ENCODE measurements at regions not wholly inside any gene's neighbourhood (a gene's known extent, or its start where the extent isn't known, plus 50 kb on each side); places are given as distances from the start of the nearest gene placed in this dataset.

DNA sequence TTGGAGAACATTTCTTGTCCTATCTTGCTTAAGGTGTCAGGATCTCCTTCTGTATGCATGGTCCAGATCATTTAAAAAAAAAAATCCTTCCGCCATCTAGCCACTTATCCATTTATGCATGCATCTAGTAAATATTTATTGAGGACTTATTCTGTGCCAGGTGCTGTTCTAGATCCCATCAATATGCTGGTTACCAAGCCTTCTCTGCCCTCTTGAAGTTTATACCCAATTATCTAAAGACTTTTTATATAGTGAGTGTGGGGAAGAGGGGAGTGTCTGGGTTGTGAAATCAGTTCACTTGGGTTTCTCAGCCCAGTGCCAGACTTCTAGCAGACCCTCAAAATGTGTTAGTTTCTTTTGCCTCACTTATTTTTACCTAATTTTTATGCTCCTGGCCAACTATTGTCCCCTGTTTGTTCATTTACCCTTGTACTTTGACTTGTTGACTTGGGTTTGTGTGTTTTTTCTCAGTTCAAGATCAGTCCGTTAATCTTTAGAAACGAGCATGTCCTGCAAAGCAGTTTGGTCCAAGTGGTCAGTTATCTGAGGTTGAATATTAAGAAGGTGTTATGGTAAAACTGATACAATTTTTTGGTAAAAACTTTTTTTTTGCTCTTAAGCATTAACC is 488.9 kb downstream of the PCNX1 start:
- Histone ChIP-seq H2BK12ac (ENCODE audit: low read length) (no peak overlapping the region), H3K36me3 (ENCODE audit: control insufficient read depth in 1 of 2, insufficient read depth in 2 of 2, low read length in 2 of 2) (no peaks in the 10 kb centered on the region), H2AFZ (ENCODE audit: insufficient read depth, low read length, poor library complexity) (no peak overlapping the region), H2BK5ac (ENCODE audit: low read depth, low read length, poor library complexity) (no peak overlapping the region), H2BK120ac (ENCODE audit: insufficient read depth, low read length, poor library complexity) (no peak overlapping the region), H3K9ac (ENCODE audit: low read length) (no peak overlapping the region), H3K14ac (ENCODE audit: low read length) (no peak overlapping the region), H3K18ac (ENCODE audit: low read length) (no peak overlapping the region), H4K91ac (ENCODE audit: low read depth, low read length) (no peak overlapping the region), H3K23ac (ENCODE audit: low read length) (no peak overlapping the region), H4K8ac (ENCODE audit: low read depth, low read length) (no peak overlapping the region), H3K27ac (ENCODE audit: low read depth, low read length) (no peak overlapping the region), H4K12ac (ENCODE audit: low read depth, low read length) (no peak overlapping the region), H3K4me1 (ENCODE audit: control insufficient read depth in 1 of 2, insufficient read depth in 2 of 2, low read length in 2 of 2) (no peaks in the 10 kb centered on the region), H3K27me3 (ENCODE audit: insufficient read depth, low read length) (no peaks in the 10 kb centered on the region), H3K4ac (ENCODE audit: low read depth, low read length) (no peak overlapping the region), H3K4me2 (ENCODE audit: low read length) (no peak overlapping the region), H3K79me1 (ENCODE audit: low read length) (no peaks in the 10 kb centered on the region), H2AK5ac (ENCODE audit: low read length) (no peak overlapping the region), H3K9me3 (ENCODE audit: insufficient read depth, low read depth, low read length) (no peaks in the 10 kb centered on the region), H3K79me2 (ENCODE audit: control insufficient read depth, insufficient read depth, low read length, poor library complexity) (peaks cover 2% of the 10 kb centered on the region), H3K4me3 (ENCODE audit: low read depth, low read length) (no peak overlapping the region)
- no CpG with 5 or more reads among the region's 3 CpGs for WGBS (ENCODE audit: extremely low coverage, insufficient coverage, insufficient read length)
- DNase-seq, result no peak

- Histone ChIP-seq H3K23ac (ENCODE audit: low read length) (no peak overlapping the region), H3K4ac (ENCODE audit: low read depth, low read length) (no peak overlapping the region), H3K4me2 (ENCODE audit: low read length) (no peak overlapping the region), H3K4me3 (ENCODE audit: low read depth, low read length) (no peak overlapping the region), H3K18ac (ENCODE audit: low read length) (no peak overlapping the region), H3K14ac (ENCODE audit: low read length) (no peak overlapping the region), H3K36me3 (ENCODE audit: control insufficient read depth in 1 of 2, insufficient read depth in 2 of 2, low read length in 2 of 2) (no peaks in the 10 kb centered on the region), H4K8ac (ENCODE audit: low read depth, low read length) (no peak overlapping the region), H2AK5ac (ENCODE audit: low read length) (no peak overlapping the region), H3K9me3 (ENCODE audit: insufficient read depth, low read depth, low read length) (no peaks in the 10 kb centered on the region), H2BK120ac (ENCODE audit: insufficient read depth, low read length, poor library complexity) (no peak overlapping the region), H4K12ac (ENCODE audit: low read depth, low read length) (no peak overlapping the region), H2BK5ac (ENCODE audit: low read depth, low read length, poor library complexity) (no peak overlapping the region), H4K91ac (ENCODE audit: low read depth, low read length) (no peak overlapping the region), H3K79me2 (ENCODE audit: control insufficient read depth, insufficient read depth, low read length, poor library complexity) (peaks cover 2% of the 10 kb centered on the region), H3K9ac (ENCODE audit: low read length) (no peak overlapping the region), H3K27ac (ENCODE audit: low read depth, low read length) (no peak overlapping the region), H3K79me1 (ENCODE audit: low read length) (no peaks in the 10 kb centered on the region), H3K4me1 (ENCODE audit: control insufficient read depth in 1 of 2, insufficient read depth in 2 of 2, low read length in 2 of 2) (no peaks in the 10 kb centered on the region), H3K27me3 (ENCODE audit: insufficient read depth, low read length) (no peaks in the 10 kb centered on the region), H2AFZ (ENCODE audit: insufficient read depth, low read length, poor library complexity) (no peak overlapping the region), H2BK12ac (ENCODE audit: low read length) (no peak overlapping the region)
- DNase-seq, result no peak
Measured at GRCh38 chr14:71397371-71397770, 490.1 kb downstream of the PCNX1 start.

DNA sequence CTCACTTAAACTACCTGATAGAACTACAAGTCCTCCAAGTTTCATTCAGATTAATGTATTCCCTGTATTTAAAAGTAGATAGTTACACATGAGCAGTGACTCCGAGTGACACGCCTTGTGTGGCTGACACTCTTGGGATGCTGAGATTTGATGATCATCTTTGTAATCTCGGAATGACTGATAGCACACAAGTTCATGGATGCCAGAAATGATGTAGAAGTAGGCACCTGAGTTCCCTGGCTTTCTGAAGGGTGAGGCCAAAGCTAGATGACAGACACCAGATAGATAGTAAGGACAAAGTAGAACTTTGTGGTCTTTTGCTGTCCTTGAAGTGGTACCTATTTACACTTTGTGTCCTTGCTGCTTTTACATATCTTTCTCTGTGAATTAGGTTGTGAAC is 491.2 kb downstream of the PCNX1 start:
- Histone ChIP-seq H3K36me3 (ENCODE audit: control insufficient read depth in 1 of 2, insufficient read depth in 2 of 2, low read length in 2 of 2) (no peaks in the 10 kb centered on the region), H3K9ac (ENCODE audit: low read length) (no peak overlapping the region), H3K79me2 (ENCODE audit: control insufficient read depth, insufficient read depth, low read length, poor library complexity) (peaks cover 2% of the 10 kb centered on the region), H3K27me3 (ENCODE audit: insufficient read depth, low read length) (no peaks in the 10 kb centered on the region), H4K91ac (ENCODE audit: low read depth, low read length) (no peak overlapping the region), H3K79me1 (ENCODE audit: low read length) (no peaks in the 10 kb centered on the region), H3K4me1 (ENCODE audit: control insufficient read depth in 1 of 2, insufficient read depth in 2 of 2, low read length in 2 of 2) (no peaks in the 10 kb centered on the region), H2AK5ac (ENCODE audit: low read length) (no peak overlapping the region), H3K4ac (ENCODE audit: low read depth, low read length) (no peak overlapping the region), H3K4me3 (ENCODE audit: low read depth, low read length) (no peak overlapping the region), H3K9me3 (ENCODE audit: insufficient read depth, low read depth, low read length) (no peaks in the 10 kb centered on the region), H2BK120ac (ENCODE audit: insufficient read depth, low read length, poor library complexity) (no peak overlapping the region), H3K4me2 (ENCODE audit: low read length) (no peak overlapping the region), H3K18ac (ENCODE audit: low read length) (no peak overlapping the region), H3K27ac (ENCODE audit: low read depth, low read length) (no peak overlapping the region), H3K23ac (ENCODE audit: low read length) (no peak overlapping the region), H2BK5ac (ENCODE audit: low read depth, low read length, poor library complexity) (no peak overlapping the region), H4K8ac (ENCODE audit: low read depth, low read length) (no peak overlapping the region), H4K12ac (ENCODE audit: low read depth, low read length) (no peak overlapping the region), H3K14ac (ENCODE audit: low read length) (no peak overlapping the region), H2BK12ac (ENCODE audit: low read length) (no peak overlapping the region), H2AFZ (ENCODE audit: insufficient read depth, low read length, poor library complexity) (no peak overlapping the region)
- no peak for DNase-seq
- whole genome bisulfite sequencing (ENCODE audit: extremely low coverage, insufficient coverage, insufficient read length), result no CpG with 5 or more reads among the region's 3 CpGs

- Histone ChIP-seq H3K79me1 (ENCODE audit: low read length) (no peaks in the 10 kb centered on the region), H3K4me2 (ENCODE audit: low read length) (no peak overlapping the region)
- no CpG with 5 or more reads among the region's 3 CpGs for WGBS (ENCODE audit: extremely low coverage, insufficient coverage, insufficient read length)
Measured at GRCh38 chr14:71399057-71399487, 491.8 kb downstream of the PCNX1 start.

More at GRCh38 chr14:71399057-71399487, 491.8 kb downstream of the PCNX1 start:
- no peak overlapping the region for H4K12ac ChIP-seq (ENCODE audit: low read depth, low read length)
- no peaks in the 10 kb centered on the region for H3K27me3 ChIP-seq (ENCODE audit: insufficient read depth, low read length)
- peak in 1 of 2 donors; percentile 37 for DNase-seq
- H4K8ac ChIP-seq (ENCODE audit: low read depth, low read length), result no peak overlapping the region
- H3K27ac ChIP-seq (ENCODE audit: low read depth, low read length), result no peak overlapping the region
- H3K4ac ChIP-seq (ENCODE audit: low read depth, low read length), result no peak overlapping the region
- no peak overlapping the region for H2BK12ac ChIP-seq (ENCODE audit: low read length)
- H2BK5ac ChIP-seq (ENCODE audit: low read depth, low read length, poor library complexity), result no peak overlapping the region
- no peaks in the 10 kb centered on the region for H3K4me1 ChIP-seq (ENCODE audit: control insufficient read depth in 1 of 2, insufficient read depth in 2 of 2, low read length in 2 of 2)
- no peak overlapping the region for H2BK120ac ChIP-seq (ENCODE audit: insufficient read depth, low read length, poor library complexity)
- H3K18ac ChIP-seq (ENCODE audit: low read length), result no peak overlapping the region
- H3K79me2 ChIP-seq (ENCODE audit: control insufficient read depth, insufficient read depth, low read length, poor library complexity), result peaks cover 2% of the 10 kb centered on the region
- H3K9ac ChIP-seq (ENCODE audit: low read length), result no peak overlapping the region
- H3K14ac ChIP-seq (ENCODE audit: low read length), result no peak overlapping the region
- no peak overlapping the region for H2AK5ac ChIP-seq (ENCODE audit: low read length)
- no peaks in the 10 kb centered on the region for H3K9me3 ChIP-seq (ENCODE audit: insufficient read depth, low read depth, low read length)
- H3K36me3 ChIP-seq (ENCODE audit: control insufficient read depth in 1 of 2, insufficient read depth in 2 of 2, low read length in 2 of 2), result no peaks in the 10 kb centered on the region
- no peak overlapping the region for H3K23ac ChIP-seq (ENCODE audit: low read length)
- no peak overlapping the region for H4K91ac ChIP-seq (ENCODE audit: low read depth, low read length)
- no peak overlapping the region for H3K4me3 ChIP-seq (ENCODE audit: low read depth, low read length)
- no peak overlapping the region for H2AFZ ChIP-seq (ENCODE audit: insufficient read depth, low read length, poor library complexity)
